AG04450 (cell line): ENCODE measurements at regions not wholly inside any gene's neighbourhood (a gene's known extent, or its start where the extent isn't known, plus 50 kb on each side); places are given as distances from the start of the nearest gene placed in this dataset.

ENCODE experiments used
- CTCF ChIA-PET: fragments of 300-600, 350-600 bp; formaldehyde crosslinking; extraction: SDS; loops from one replicate; lab custom pipeline; 2022; ENCODE audit warnings: antibody characterized with exemption, inconsistent platforms; lab: Charles Lee
- POLR2A ChIA-PET: fragments of 350-600 bp; formaldehyde crosslinking; extraction: SDS; loops from one replicate; lab custom pipeline; 2021; ENCODE audit warnings: antibody characterized with exemption, inconsistent platforms; lab: Yijun Ruan, JAX
- DNase-seq: peaks from one replicate; pipeline ENCODE4 v3.0.0-alpha.2; 2011; ENCODE audit warnings: low read depth, low spot score
- H3K27ac ChIP-seq: one replicate; pipeline ENCODE4 v1.5.1; 2012; ENCODE audit warnings: low read depth, low read length, control low read depth
- H3K27me3 ChIP-seq: one replicate; pipeline ENCODE4 v1.6.0; 2012; ENCODE audit warnings: low read length; ENCODE audit not compliant: control insufficient read depth, insufficient read depth
- H3K4me3 ChIP-seq: 2 replicates; pipeline ENCODE4 v1.5.1; 2011; ENCODE audit warnings: mild to moderate bottlenecking, low read depth, low read length, control low read depth
- H3K9me3 ChIP-seq: 2 replicates; pipeline ENCODE4 v1.5.1; 2012; ENCODE audit warnings: low read length; ENCODE audit not compliant: control insufficient read depth, insufficient read depth
- TF ChIP-seq, protein P1 (sequence below): IDR thresholded peaks from 2 replicates; pipeline ENCODE4 v1.5.1; 2011; ENCODE audit warnings: low read depth, low read length, control low read depth, inconsistent platforms

GRCh38 chr2:21501376-21502027 is 377.7 kb downstream of the TDRD15 start:
- H3K4me3 ChIP-seq, result no peak overlapping the region
- POLR2A ChIA-PET, result no interaction called here
- TF ChIP-seq, protein P1, sequence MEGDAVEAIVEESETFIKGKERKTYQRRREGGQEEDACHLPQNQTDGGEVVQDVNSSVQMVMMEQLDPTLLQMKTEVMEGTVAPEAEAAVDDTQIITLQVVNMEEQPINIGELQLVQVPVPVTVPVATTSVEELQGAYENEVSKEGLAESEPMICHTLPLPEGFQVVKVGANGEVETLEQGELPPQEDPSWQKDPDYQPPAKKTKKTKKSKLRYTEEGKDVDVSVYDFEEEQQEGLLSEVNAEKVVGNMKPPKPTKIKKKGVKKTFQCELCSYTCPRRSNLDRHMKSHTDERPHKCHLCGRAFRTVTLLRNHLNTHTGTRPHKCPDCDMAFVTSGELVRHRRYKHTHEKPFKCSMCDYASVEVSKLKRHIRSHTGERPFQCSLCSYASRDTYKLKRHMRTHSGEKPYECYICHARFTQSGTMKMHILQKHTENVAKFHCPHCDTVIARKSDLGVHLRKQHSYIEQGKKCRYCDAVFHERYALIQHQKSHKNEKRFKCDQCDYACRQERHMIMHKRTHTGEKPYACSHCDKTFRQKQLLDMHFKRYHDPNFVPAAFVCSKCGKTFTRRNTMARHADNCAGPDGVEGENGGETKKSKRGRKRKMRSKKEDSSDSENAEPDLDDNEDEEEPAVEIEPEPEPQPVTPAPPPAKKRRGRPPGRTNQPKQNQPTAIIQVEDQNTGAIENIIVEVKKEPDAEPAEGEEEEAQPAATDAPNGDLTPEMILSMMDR, result no peak
- no peak overlapping the region for H3K27ac ChIP-seq
- H3K27me3 ChIP-seq, result no peaks in the 10 kb centered on the region
- H3K9me3 ChIP-seq, result peaks cover 3% of the 10 kb centered on the region; the same call in 1 of the 2 replicates
- DNase-seq, result no peak
- CTCF ChIA-PET, result no interaction called here

DNA sequence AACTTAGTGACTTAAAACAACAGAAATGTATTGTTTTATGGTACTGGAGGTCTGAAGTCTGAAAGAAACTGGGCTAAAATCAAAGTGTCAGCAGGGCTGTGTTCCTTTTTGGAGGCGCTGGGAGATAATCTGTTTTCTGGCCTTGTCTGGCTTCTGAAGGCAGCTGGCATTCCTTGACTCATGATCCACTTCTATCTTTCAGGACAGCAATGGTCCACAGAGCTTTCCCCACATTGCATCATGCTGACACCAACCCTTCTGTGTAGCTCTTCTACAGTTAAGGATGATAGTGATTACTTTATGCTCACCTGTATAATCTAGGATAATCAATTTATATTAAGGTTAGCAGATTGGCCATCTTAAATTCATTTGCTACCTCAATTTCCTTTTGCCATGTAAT is 392.1 kb downstream of the TDRD15 start:
- no peaks in the 10 kb centered on the region for H3K27me3 ChIP-seq
- DNase-seq, result no peak
- no peaks in the 10 kb centered on the region for H3K9me3 ChIP-seq
- no peak overlapping the region for H3K27ac ChIP-seq
- CTCF ChIA-PET, result no interaction called here
- POLR2A ChIA-PET, result no interaction called here
- TF ChIP-seq, protein P1, result no peak
- no peak overlapping the region for H3K4me3 ChIP-seq

DNA sequence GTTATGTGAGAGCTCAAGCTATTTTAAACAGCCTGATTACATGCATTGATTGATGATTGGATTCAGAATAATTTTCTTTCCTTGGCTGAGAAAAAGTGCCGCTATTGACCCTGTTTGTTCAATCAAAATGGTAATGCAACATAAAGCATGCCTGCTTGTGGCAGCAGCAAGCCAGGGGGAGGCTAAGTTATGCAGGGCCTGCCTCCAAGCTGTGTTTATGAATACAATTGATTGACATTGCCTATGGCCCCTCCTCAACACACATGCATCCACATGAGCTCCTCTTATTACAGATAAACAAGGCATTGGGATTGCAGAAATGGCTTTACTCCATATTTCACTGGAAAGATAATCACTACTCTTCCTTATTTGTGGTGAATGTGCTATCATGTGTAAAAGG is 395.6 kb downstream of the TDRD15 start:
- Histone ChIP-seq H3K4me3 (no peak overlapping the region), H3K27ac (no peak overlapping the region), H3K9me3 (no peaks in the 10 kb centered on the region), H3K27me3 (no peaks in the 10 kb centered on the region)
- no peak for DNase-seq
- CTCF ChIA-PET, result no interaction called here
- POLR2A ChIA-PET, result no interaction called here
- TF ChIP-seq, protein P1, result no peak

DNA sequence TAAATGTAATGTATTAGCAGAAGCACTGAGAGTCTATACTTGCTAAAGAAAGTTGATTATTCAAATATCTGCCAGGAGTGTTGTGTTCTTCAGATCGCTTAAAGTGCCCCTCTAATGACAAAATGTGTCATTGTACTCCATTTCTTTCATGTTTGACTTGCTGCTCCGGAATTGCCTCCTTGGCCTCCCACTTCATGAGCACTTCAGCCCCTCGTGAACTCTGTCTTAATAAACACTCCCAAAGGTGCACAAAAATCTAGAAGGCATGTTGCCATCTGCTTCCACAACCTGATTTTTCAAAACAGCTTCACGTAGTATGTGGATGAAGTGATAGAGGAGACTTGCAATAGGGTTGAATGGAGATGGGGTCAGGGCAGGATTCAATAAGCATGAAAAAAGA is 396.1 kb downstream of the TDRD15 start:
- no peak overlapping the region for H3K27ac ChIP-seq
- H3K4me3 ChIP-seq, result no peak overlapping the region
- CTCF ChIA-PET, result no interaction called here
- H3K9me3 ChIP-seq, result no peaks in the 10 kb centered on the region
- no peak for DNase-seq
- H3K27me3 ChIP-seq, result no peaks in the 10 kb centered on the region
- TF ChIP-seq, protein P1, result no peak
- POLR2A ChIA-PET, result no interaction called here

GRCh38 chr2:21535826-21536225 is 412.1 kb downstream of the TDRD15 start:
- ChIA-PET POLR2A (no interaction called here), CTCF (no interaction called here)
- no peaks in the 10 kb centered on the region for H3K27me3 ChIP-seq
- no peak overlapping the region for H3K4me3 ChIP-seq
- DNase-seq, result no peak
- TF ChIP-seq, protein P1, result no peak
- peaks cover 16% of the 10 kb centered on the region for H3K9me3 ChIP-seq
- H3K27ac ChIP-seq, result no peak overlapping the region
